Stimulated activated naive B cell treated with anti-CD40 and anti-IgM and Interleukin-4, amounts not matched to agents 10 μg/mL and 1 μg/mL and 100 μg/mL, for 72 hours (primary cell): ENCODE measurements at regions not wholly inside any gene's neighbourhood (a gene's known extent, or its start where the extent isn't known, plus 50 kb on each side); places are given as distances from the start of the nearest gene placed in this dataset.

Experiments used
- ATAC-seq, 2 donors: fragments of 150-1000 bp; cut with Tn5 transposase; replicated peaks; 2 replicates each; pipeline ENCODE4 v1.10.0; 2021; ENCODE audit warnings: moderate library complexity in 1 of 2
- DNase-seq: peaks from one replicate; pipeline ENCODE4 v3.0.0; 2021
- H3K27ac Mint-ChIP-seq: one replicate; pipeline ENCODE4 v1.8.0; 2022; ENCODE audit warnings: mild to moderate bottlenecking, mixed read lengths
- H3K27me3 Mint-ChIP-seq, 2 donors: one replicate each; pipeline ENCODE4 v1.8.0; 2022; ENCODE audit warnings: mixed read lengths in 2 of 2
- H3K36me3 Mint-ChIP-seq, 2 donors: one replicate each; pipeline ENCODE4 v1.8.0; 2022; ENCODE audit warnings: mixed read lengths in 2 of 2, mild to moderate bottlenecking in 1 of 2
- H3K4me1 Mint-ChIP-seq, 2 donors: one replicate each; pipeline ENCODE4 v1.8.0; 2022; ENCODE audit warnings: mixed read lengths in 2 of 2, mild to moderate bottlenecking in 1 of 2
- H3K4me3 Mint-ChIP-seq, 2 donors: one replicate each; pipeline ENCODE4 v1.8.0; 2022; ENCODE audit warnings: mild to moderate bottlenecking in 2 of 2, mixed read lengths in 2 of 2, moderate library complexity in 1 of 2
- H3K9me3 Mint-ChIP-seq, 2 donors: one replicate each; pipeline ENCODE4 v1.8.0; 2022; ENCODE audit warnings: mixed read lengths in 2 of 2, mild to moderate bottlenecking in 1 of 2

- Mint-ChIP-seq H3K4me1 (peaks cover 5 to 7% of the 10 kb centered on the region in 2 donors), H3K36me3 (no peaks in the 10 kb centered on the region), H3K4me3 (no peak overlapping the region), H3K27me3 (peaks cover 4 to 12% of the 10 kb centered on the region in 2 donors), H3K9me3 (no peaks in the 10 kb centered on the region), H3K27ac (no peak overlapping the region)
- DNase-seq (no peak), ATAC-seq (no peak)
Observed at GRCh38 chr9:90098408-90098807, 493.6 kb downstream of the GADD45G start.

DNA sequence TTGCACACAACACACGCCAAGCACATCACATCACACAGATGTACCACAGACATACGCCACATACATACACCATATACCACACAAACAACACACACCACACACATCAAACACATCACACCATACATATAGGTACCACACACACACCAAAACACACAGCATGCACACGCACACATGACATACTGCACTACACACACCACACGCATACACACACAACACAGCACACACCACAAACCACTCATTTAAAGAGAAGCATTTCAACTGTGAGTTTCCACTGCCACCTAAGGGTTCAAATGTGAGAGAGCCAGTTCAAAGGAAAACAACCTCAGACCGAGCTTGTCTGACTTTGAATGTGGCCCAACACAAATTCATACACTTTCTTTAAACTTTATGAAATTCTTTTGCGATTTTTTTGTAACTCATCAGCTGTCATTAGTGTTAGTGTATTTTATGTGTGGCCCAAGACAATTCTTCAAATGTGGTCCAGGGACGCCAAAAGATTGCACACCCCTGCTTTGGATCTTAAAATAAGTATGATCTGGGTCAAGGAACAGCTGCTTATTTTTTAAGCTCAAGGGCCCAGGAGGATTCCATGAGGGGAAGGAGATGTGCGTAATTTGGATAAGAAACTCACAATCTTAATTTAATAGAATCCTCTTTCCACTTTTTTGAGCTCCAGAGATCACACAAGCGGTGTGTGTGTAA is 494.6 kb downstream of the GADD45G start:
- no peak for DNase-seq
- Mint-ChIP-seq H3K4me1 (peaks cover 4 to 7% of the 10 kb centered on the region in 2 donors), H3K4me3 (no peak overlapping the region), H3K27ac (no peak overlapping the region), H3K36me3 (no peaks in the 10 kb centered on the region), H3K27me3 (peaks cover 0 to 6% of the 10 kb centered on the region in 2 donors), H3K9me3 (no peaks in the 10 kb centered on the region)
- peak; percentile 35 to 54 for ATAC-seq

GRCh38 chr9:90100014-90100413 is 495.2 kb downstream of the GADD45G start:
- no peak for ATAC-seq
- no peak overlapping the region for H3K4me3 Mint-ChIP-seq

GRCh38 chr9:90102292-90102901 is 497.6 kb downstream of the GADD45G start:
- Mint-ChIP-seq H3K27ac (no peak overlapping the region), H3K36me3 (no peaks in the 10 kb centered on the region), H3K4me1 (peaks cover 4 to 7% of the 10 kb centered on the region in 2 donors), H3K27me3 (no peaks in the 10 kb centered on the region), H3K9me3 (no peaks in the 10 kb centered on the region), H3K4me3 (no peak overlapping the region)
- peak; percentile 99 to 100 for ATAC-seq
- DNase-seq = peak; percentile 72

More at GRCh38 chr9:90100014-90100413, 495.2 kb downstream of the GADD45G start:
- no peak for DNase-seq
- Mint-ChIP-seq H3K27ac (no peak overlapping the region), H3K9me3 (no peaks in the 10 kb centered on the region), H3K27me3 (peaks cover 0 to 6% of the 10 kb centered on the region in 2 donors), H3K36me3 (no peaks in the 10 kb centered on the region), H3K4me1 (peaks cover 4 to 7% of the 10 kb centered on the region in 2 donors)

DNA sequence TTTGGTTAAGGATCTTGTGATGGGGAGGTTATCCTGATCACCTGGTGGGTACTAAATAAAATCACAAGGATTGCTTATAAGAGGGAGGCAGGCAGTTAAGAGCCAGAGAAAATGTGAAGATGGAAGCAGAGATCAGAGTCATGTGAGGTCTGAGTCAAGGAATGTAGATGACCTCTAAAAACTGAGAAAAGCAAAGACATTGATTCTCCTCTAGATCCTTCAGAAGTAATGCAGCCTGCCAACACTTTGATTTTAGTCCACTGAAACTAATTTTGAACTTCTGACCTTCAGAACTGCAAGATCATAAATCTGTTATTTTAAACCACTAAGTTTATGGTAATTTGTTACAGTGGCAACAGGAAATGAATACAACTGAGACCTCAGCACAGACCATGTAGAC is 499.0 kb downstream of the GADD45G start:
- no peak overlapping the region for H3K27ac Mint-ChIP-seq
- DNase-seq = no peak
- H3K27me3 Mint-ChIP-seq = no peaks in the 10 kb centered on the region
- peaks cover 4 to 7% of the 10 kb centered on the region in 2 donors for H3K4me1 Mint-ChIP-seq
- no peak overlapping the region for H3K4me3 Mint-ChIP-seq
- ATAC-seq = no peak
- H3K9me3 Mint-ChIP-seq = no peaks in the 10 kb centered on the region
- H3K36me3 Mint-ChIP-seq = no peaks in the 10 kb centered on the region

DNA sequence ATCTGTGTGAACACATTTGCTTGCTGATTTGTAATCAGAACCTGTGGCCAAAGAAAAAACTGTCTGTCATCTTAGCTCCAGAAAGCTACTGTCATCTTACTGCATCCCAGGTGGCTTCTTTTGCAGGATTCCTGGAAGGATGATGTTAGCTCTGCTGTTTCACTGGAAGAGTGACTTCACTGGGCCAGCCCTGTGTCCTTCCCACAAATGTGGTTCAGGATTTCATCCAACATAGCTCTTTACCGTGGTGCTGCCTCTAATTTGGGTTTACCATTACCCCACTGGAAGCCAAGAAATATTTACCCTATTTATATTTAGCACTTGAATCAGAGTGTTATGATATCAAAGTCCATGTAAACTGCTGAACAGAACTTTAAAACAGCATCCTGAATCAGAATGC is 501.0 kb downstream of the GADD45G start:
- DNase-seq (no peak), ATAC-seq (no peak)
- no peak overlapping the region for H3K27ac Mint-ChIP-seq
- peaks cover 4 to 6% of the 10 kb centered on the region in 2 donors for H3K9me3 Mint-ChIP-seq
- H3K4me3 Mint-ChIP-seq = no peak overlapping the region
- peaks cover 0 to 4% of the 10 kb centered on the region in 2 donors for H3K27me3 Mint-ChIP-seq
- H3K4me1 Mint-ChIP-seq = peaks cover 4 to 7% of the 10 kb centered on the region in 2 donors
- peaks cover 0 to 5% of the 10 kb centered on the region in 2 donors for H3K36me3 Mint-ChIP-seq

GRCh38 chr9:90107040-90107725 is 502.4 kb downstream of the GADD45G start:
- DNase-seq (no peak), ATAC-seq (no peak)
- Mint-ChIP-seq H3K9me3 (peaks cover 4 to 6% of the 10 kb centered on the region in 2 donors), H3K4me3 (no peak overlapping the region), H3K36me3 (peaks cover 0 to 5% of the 10 kb centered on the region in 2 donors), H3K27me3 (peaks cover 0 to 4% of the 10 kb centered on the region in 2 donors), H3K27ac (no peak overlapping the region), H3K4me1 (peaks cover 3 to 5% of the 10 kb centered on the region in 2 donors)

DNA sequence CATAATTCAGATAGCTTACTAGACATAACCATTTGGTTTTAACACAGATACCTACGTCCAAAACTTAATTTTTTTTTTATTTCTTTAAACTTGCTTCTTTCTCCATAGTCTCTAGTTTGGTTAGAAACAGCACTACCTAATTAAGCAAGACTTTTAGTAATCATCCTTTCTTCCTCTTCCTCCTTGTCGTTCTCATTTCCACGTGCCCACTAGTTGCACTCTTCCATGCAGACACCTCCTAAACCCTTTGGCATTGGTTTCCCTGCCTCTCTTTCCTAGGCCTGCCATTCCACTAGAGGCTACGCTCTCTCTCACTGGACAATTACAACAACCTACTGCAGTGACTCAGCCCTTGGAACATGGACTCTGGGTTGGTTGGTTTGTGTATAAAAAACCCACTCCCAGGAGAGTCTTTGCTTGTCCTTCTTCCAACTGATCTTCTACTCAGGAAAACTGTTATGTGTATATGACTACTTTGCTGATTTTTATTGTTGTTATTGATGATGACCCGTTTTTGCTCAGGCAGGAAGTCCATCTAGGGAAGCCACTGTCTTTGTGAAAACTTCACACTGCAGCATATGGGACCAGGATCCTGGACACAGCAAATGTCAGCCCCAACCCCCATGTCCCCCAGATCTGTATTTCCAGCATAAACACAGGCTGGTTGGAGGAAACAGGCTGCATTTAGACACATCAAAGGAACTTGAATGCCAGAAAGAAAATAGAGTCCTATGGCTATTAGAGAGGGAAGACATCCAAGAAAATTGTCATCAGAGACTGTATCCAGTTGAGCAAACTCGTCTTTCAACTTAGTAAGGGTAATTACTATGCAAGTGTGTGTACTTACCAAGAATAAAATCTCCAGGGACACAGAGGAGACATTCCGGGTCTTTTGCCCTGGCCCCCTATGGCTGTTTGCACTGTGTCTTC is 503.2 kb downstream of the GADD45G start:
- H3K4me1 Mint-ChIP-seq = no peaks in the 10 kb centered on the region
- H3K9me3 Mint-ChIP-seq = peaks cover 4 to 6% of the 10 kb centered on the region in 2 donors
- ATAC-seq (no peak), DNase-seq (no peak)
- H3K4me3 Mint-ChIP-seq = no peak overlapping the region
- peaks cover 0 to 5% of the 10 kb centered on the region in 2 donors for H3K36me3 Mint-ChIP-seq
- no peak overlapping the region for H3K27ac Mint-ChIP-seq
- peaks cover under 1 to 6% of the 10 kb centered on the region in 2 donors for H3K27me3 Mint-ChIP-seq

GRCh38 chr9:90112788-90113187 is 508.0 kb downstream of the GADD45G start:
- Mint-ChIP-seq H3K4me1 (no peaks in the 10 kb centered on the region), H3K27ac (no peak overlapping the region), H3K36me3 (peaks cover 0 to 5% of the 10 kb centered on the region in 2 donors), H3K9me3 (peaks cover 4 to 6% of the 10 kb centered on the region in 2 donors), H3K27me3 (peaks cover 5 to 19% of the 10 kb centered on the region in 2 donors), H3K4me3 (no peak overlapping the region)
- ATAC-seq = no peak
- DNase-seq = no peak

DNA sequence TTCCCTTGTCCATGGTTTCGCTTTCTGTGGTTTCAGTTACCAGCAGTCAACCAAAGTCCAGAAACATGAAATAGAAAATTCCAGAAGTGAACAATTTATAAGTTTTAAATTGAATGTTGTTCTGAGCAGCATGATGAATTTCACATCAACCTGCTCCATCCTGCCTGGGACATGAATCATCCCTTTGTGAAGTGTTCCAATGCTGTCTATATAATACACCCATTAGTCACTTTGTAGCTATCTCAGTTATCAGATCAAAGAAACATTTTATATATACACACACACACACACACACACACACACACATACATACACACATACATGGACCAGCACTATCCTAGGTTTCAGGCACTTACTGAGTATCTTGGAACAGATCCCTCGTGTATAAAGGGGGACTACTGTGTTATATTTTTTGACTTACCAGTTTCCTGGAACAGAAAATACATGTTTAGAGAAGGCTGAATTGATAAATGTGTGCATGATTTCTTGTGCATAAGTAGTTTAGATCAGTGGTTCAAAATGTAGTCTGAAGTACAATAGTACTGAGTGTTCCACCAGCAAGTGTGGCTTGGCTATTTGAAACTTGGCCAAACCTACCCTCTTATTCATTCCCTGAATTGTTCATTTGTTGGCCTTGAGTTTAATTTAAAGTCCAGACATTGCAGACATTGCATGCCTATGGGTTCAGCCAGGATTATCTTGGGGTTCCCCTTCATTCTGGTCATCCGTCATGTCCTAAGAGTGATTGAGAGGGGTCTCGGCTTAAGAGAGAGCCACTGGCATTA is 510.0 kb downstream of the GADD45G start:
- ATAC-seq = no peak
- peaks cover 0 to 2% of the 10 kb centered on the region in 2 donors for H3K36me3 Mint-ChIP-seq

DNA sequence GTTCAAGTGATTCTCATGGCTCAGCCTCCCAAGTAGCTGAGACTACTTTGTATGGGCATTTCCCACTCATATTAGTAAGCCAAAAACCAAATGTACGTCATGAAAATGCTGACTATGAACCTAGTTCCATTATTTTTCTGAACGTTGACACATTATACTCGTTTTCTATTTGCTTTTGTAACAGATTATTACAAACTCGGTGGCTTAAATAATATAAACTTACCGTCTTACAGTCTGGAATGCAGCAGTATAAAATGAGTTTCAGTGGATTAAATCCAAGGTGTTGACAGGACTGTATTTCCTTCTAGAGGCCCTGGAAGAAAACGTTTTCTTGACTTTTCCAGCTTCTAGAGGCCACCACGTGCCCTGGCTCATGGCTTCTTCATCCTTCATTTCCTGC is 517.0 kb downstream of the GADD45G start:
- ATAC-seq (no peak), DNase-seq (no peak)
- Mint-ChIP-seq H3K27me3 (peaks cover 6 to 8% of the 10 kb centered on the region in 2 donors), H3K9me3 (peaks cover 4% of the 10 kb centered on the region in 2 donors), H3K4me3 (no peak overlapping the region), H3K36me3 (peaks cover 5 to 6% of the 10 kb centered on the region in 2 donors), H3K27ac (no peak overlapping the region), H3K4me1 (no peaks in the 10 kb centered on the region)

More for the DNA sequence above, 510.0 kb downstream of the GADD45G start:
- no peak for DNase-seq
- Mint-ChIP-seq H3K9me3 (peaks cover 2% of the 10 kb centered on the region in 2 donors), H3K4me3 (no peak overlapping the region), H3K27ac (no peak overlapping the region), H3K27me3 (peaks cover 5 to 17% of the 10 kb centered on the region in 2 donors), H3K4me1 (no peaks in the 10 kb centered on the region)

GRCh38 chr9:90124961-90125360 is 517.7 kb downstream of the DIRAS2 start:
- ATAC-seq = no peak

GRCh38 chr9:90127923-90128322 is 514.7 kb downstream of the DIRAS2 start:
- Mint-ChIP-seq H3K27ac (no peak overlapping the region), H3K27me3 (peaks cover 12 to 27% of the 10 kb centered on the region in 2 donors), H3K9me3 (peaks cover 4% of the 10 kb centered on the region in 2 donors), H3K36me3 (peaks cover 5 to 6% of the 10 kb centered on the region in 2 donors), H3K4me1 (no peaks in the 10 kb centered on the region), H3K4me3 (no peak overlapping the region)
- DNase-seq (no peak), ATAC-seq (no peak)

More at GRCh38 chr9:90124961-90125360, 517.7 kb downstream of the DIRAS2 start:
- H3K36me3 Mint-ChIP-seq = peaks cover 5 to 6% of the 10 kb centered on the region in 2 donors
- H3K27ac Mint-ChIP-seq = no peak overlapping the region
- DNase-seq = no peak
- H3K4me3 Mint-ChIP-seq = no peak overlapping the region
- peaks cover 4% of the 10 kb centered on the region in 2 donors for H3K9me3 Mint-ChIP-seq
- peaks cover 12 to 26% of the 10 kb centered on the region in 2 donors for H3K27me3 Mint-ChIP-seq
- H3K4me1 Mint-ChIP-seq = no peaks in the 10 kb centered on the region
